ENCODE measurements at regions not wholly inside any gene's neighbourhood (a gene's known extent, or its start where the extent isn't known, plus 50 kb on each side); places are given as distances from the start of the nearest gene placed in this dataset.

- Histone ChIP-seq H3K9me3 (replicated peaks) (no peaks in the 10 kb centered on the region), H3K27me3 (no peaks in the 10 kb centered on the region), H3K36me3 (no peaks in the 10 kb centered on the region), H3K4me1 (no peaks in the 10 kb centered on the region), H3K27ac (no peak overlapping the region), H3K4me3 (no peak overlapping the region)
- DNase-seq: no peak
These were observed 374.7 kb downstream of the TUSC7 start for GRCh38 chr3:117084277-117084676.

GRCh38 chr3:117084739-117085270, 375.2 kb downstream of the TUSC7 start:
- Histone ChIP-seq H3K9me3 (replicated peaks) (no peaks in the 10 kb centered on the region), H3K4me1 (no peaks in the 10 kb centered on the region), H3K27me3 (no peaks in the 10 kb centered on the region), H3K36me3 (no peaks in the 10 kb centered on the region), H3K4me3 (no peak overlapping the region), H3K27ac (no peak overlapping the region)
- no peak for DNase-seq

DNA sequence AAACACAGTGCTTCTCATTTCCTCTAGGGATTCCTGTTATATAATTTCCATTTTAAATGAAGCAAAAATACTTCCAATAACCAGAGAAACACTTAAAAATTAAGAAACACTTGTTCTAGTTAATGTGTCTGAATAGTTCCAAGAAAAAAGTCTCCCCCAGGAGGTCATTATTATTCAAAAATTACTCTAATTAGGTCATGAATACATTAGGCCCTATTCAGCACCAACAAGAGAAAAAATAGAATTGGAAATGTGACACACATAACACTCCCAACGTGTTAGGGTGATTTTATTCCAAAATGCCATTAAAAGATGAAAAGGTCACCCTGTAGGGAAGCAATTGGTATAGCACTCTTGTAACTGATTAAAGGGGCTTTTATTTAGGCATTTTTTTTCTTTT, 382.1 kb downstream of the TUSC7 start:
- Histone ChIP-seq H3K27ac (no peak overlapping the region), H3K36me3 (no peaks in the 10 kb centered on the region), H3K9me3 (replicated peaks) (no peaks in the 10 kb centered on the region; the same call in 1 of the 2 replicates), H3K4me3 (no peak overlapping the region), H3K4me1 (no peaks in the 10 kb centered on the region), H3K27me3 (no peaks in the 10 kb centered on the region)
- no peak for DNase-seq

DNA sequence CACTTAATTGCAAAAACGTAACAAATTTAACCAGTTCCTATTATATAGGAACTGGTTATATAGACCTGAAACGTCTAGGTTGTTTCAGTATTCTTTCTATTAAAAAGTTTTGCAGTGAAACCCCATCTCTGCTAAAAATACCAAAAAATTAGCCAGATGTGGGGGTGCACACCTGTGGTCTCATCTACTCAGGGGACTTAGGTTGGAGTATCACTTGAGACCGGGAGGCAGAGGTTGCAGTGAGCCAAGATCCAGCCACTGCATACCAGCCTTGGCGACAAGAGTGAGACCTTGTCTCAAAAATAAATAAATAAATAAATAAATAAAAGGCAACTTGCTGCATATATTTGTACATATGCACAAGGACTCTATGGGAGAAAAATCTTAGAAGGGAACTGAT, 387.0 kb downstream of the TUSC7 start:
- no peak overlapping the region for H3K4me3 ChIP-seq
- no peak overlapping the region for H3K27ac ChIP-seq
- H3K36me3 ChIP-seq: no peaks in the 10 kb centered on the region
- no peaks in the 10 kb centered on the region for H3K4me1 ChIP-seq
- no peaks in the 10 kb centered on the region for H3K27me3 ChIP-seq
- no peak for DNase-seq
- H3K9me3 ChIP-seq (replicated peaks): no peaks in the 10 kb centered on the region; the same call in 1 of the 2 replicates

GRCh38 chr3:117097351-117097750, 387.8 kb downstream of the TUSC7 start:
- Histone ChIP-seq H3K36me3 (no peaks in the 10 kb centered on the region), H3K4me3 (no peak overlapping the region), H3K27ac (no peak overlapping the region), H3K4me1 (no peaks in the 10 kb centered on the region), H3K9me3 (replicated peaks) (no peaks in the 10 kb centered on the region; the same call in 1 of the 2 replicates), H3K27me3 (no peaks in the 10 kb centered on the region)
- no peak for DNase-seq

GRCh38 chr3:117101697-117102096, 392.1 kb downstream of the TUSC7 start:
- Histone ChIP-seq H3K4me1 (no peaks in the 10 kb centered on the region), H3K9me3 (replicated peaks) (no peaks in the 10 kb centered on the region), H3K27me3 (no peaks in the 10 kb centered on the region), H3K27ac (no peak overlapping the region), H3K36me3 (no peaks in the 10 kb centered on the region), H3K4me3 (no peak overlapping the region)
- DNase-seq: no peak

- no peaks in the 10 kb centered on the region for H3K4me1 ChIP-seq
- no peak overlapping the region for H3K27ac ChIP-seq
- H3K36me3 ChIP-seq: no peaks in the 10 kb centered on the region
- no peaks in the 10 kb centered on the region for H3K9me3 ChIP-seq (replicated peaks)
- no peak for DNase-seq
- no peaks in the 10 kb centered on the region for H3K27me3 ChIP-seq
- H3K4me3 ChIP-seq: no peak overlapping the region
These were observed 392.8 kb downstream of the TUSC7 start for GRCh38 chr3:117102426-117102825.

GRCh38 chr3:117103675-117104074, 394.1 kb downstream of the TUSC7 start:
- Histone ChIP-seq H3K4me3 (no peak overlapping the region), H3K9me3 (replicated peaks) (no peaks in the 10 kb centered on the region), H3K27ac (no peak overlapping the region), H3K27me3 (no peaks in the 10 kb centered on the region), H3K4me1 (no peaks in the 10 kb centered on the region), H3K36me3 (no peaks in the 10 kb centered on the region)
- no peak for DNase-seq

- no peak for DNase-seq
- no peak overlapping the region for H3K27ac ChIP-seq
These were observed 394.8 kb downstream of the TUSC7 start for GRCh38 chr3:117104381-117104780.

GRCh38 chr3:117104792-117105191, 395.2 kb downstream of the TUSC7 start:
- Histone ChIP-seq H3K36me3 (no peaks in the 10 kb centered on the region), H3K9me3 (replicated peaks) (no peaks in the 10 kb centered on the region), H3K27ac (no peak overlapping the region), H3K27me3 (no peaks in the 10 kb centered on the region), H3K4me1 (no peaks in the 10 kb centered on the region), H3K4me3 (no peak overlapping the region)
- DNase-seq: no peak

More at GRCh38 chr3:117104381-117104780, 394.8 kb downstream of the TUSC7 start:
- H3K36me3 ChIP-seq: no peaks in the 10 kb centered on the region
- H3K9me3 ChIP-seq (replicated peaks): no peaks in the 10 kb centered on the region
- no peak overlapping the region for H3K4me3 ChIP-seq
- H3K27me3 ChIP-seq: no peaks in the 10 kb centered on the region
- no peaks in the 10 kb centered on the region for H3K4me1 ChIP-seq

- H3K36me3 ChIP-seq: no peaks in the 10 kb centered on the region
- no peaks in the 10 kb centered on the region for H3K9me3 ChIP-seq (replicated peaks)
- H3K4me3 ChIP-seq: no peak overlapping the region
- DNase-seq: no peak
- no peak overlapping the region for H3K27ac ChIP-seq
- no peaks in the 10 kb centered on the region for H3K4me1 ChIP-seq
- no peaks in the 10 kb centered on the region for H3K27me3 ChIP-seq
These were observed 396.1 kb downstream of the TUSC7 start for GRCh38 chr3:117105686-117106085.

DNA sequence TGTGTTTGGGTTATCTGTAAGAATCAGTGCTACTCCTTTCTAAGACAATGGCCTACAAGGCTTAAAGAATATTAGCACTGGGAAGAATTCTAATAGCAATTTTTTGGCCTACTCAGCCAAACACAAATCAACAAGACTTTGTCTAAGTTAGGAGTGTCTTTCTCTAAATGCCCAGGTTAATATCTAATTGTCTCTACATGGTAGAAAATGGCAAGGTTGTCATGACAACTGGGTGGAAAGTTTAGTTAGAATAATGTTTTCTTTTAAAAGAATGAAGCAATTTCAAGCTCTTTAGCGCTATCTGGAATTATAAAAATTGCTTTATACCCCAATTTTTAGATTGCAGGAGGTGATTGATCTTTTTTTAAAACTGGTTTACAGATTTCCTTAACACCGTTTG, 396.8 kb downstream of the TUSC7 start:
- H3K4me3 ChIP-seq: no peak overlapping the region
- no peak for DNase-seq
- no peaks in the 10 kb centered on the region for H3K27me3 ChIP-seq
- H3K9me3 ChIP-seq (replicated peaks): no peaks in the 10 kb centered on the region
- no peaks in the 10 kb centered on the region for H3K36me3 ChIP-seq
- H3K4me1 ChIP-seq: no peaks in the 10 kb centered on the region
- H3K27ac ChIP-seq: no peak overlapping the region

- H3K27ac ChIP-seq: no peak overlapping the region
- H3K27me3 ChIP-seq: no peaks in the 10 kb centered on the region
- H3K9me3 ChIP-seq (replicated peaks): no peaks in the 10 kb centered on the region
- no peaks in the 10 kb centered on the region for H3K36me3 ChIP-seq
- no peaks in the 10 kb centered on the region for H3K4me1 ChIP-seq
- no peak for DNase-seq
- H3K4me3 ChIP-seq: no peak overlapping the region
These were observed 398.4 kb downstream of the TUSC7 start for GRCh38 chr3:117107946-117108345.

- DNase-seq: no peak
These were observed 399.6 kb downstream of the TUSC7 start for GRCh38 chr3:117109178-117109577.

DNA sequence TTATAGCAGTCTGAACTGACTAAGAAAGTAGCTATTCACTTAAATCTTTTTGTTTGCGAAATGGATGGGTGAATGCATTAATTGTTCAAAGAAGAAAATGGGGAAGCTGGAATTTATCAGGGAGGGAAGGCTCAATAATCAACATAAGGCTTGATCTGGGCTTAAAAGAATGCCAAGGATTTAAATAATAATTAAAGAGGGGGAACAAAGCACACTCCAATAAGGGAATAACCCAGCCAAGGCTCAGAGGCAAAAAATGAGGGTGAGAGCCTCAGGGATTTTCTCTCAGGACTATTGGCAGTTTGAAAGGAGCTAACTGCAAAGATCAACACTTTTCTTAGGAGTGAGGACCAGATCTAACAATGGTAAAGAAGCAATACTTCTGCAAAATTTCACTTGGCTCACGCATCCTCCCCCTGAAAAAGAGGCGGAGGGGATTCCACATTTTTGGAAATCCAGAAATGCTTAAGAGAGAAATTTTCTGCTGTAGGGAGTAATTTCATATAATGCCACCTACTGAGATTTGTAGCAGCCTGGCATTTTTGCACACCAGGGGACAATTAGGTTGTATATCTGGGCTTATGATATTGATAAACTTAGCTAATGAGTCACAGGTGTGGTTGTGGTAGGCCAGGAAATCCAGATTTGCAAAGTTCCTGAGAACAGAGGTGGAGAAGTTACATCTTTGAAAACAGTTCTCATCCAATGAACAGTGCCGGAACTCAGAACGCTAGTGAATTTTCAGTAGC, 405.1 kb downstream of the TUSC7 start:
- DNase-seq: no peak
- Histone ChIP-seq H3K27ac (no peak overlapping the region), H3K9me3 (replicated peaks) (no peaks in the 10 kb centered on the region), H3K4me1 (peaks cover 23% of the 10 kb centered on the region), H3K4me3 (no peak overlapping the region), H3K27me3 (no peaks in the 10 kb centered on the region), H3K36me3 (no peaks in the 10 kb centered on the region)

More at GRCh38 chr3:117109178-117109577, 399.6 kb downstream of the TUSC7 start:
- Histone ChIP-seq H3K27ac (no peak overlapping the region), H3K4me1 (no peaks in the 10 kb centered on the region), H3K36me3 (no peaks in the 10 kb centered on the region), H3K4me3 (no peak overlapping the region), H3K27me3 (no peaks in the 10 kb centered on the region), H3K9me3 (replicated peaks) (no peaks in the 10 kb centered on the region)
